NCI-H446 treated with DMSO at 0.1 percent for 48 hours (cell line): ENCODE measurements at regions not wholly inside any gene's neighbourhood (a gene's known extent, or its start where the extent isn't known, plus 50 kb on each side); places are given as distances from the start of the nearest gene placed in this dataset.

Source experiments
- DNase-seq: peaks from one replicate; lab custom pipeline; 2025; lab: John Stamatoyannopoulos, UW

DNA sequence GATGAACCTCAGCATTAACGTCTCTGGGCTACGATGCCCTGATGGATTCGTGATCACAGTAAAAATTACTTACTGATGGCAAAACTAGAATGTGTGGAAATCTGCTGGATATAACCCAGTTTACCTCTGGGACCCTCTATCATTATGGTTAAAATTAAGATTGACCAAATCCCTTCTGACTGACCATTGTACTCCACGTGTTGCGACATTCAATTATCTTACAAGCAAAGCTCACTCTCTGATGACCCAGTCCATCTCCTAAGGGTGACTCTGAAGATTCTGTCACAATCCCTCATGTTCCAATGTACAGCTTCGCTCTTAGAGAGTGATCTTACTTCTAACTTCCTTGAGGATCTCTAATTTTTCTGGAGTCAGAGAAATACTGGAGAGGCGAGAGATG lies 288.5 kb upstream of the RUNX1 start:
- DNase-seq: no peak

DNA sequence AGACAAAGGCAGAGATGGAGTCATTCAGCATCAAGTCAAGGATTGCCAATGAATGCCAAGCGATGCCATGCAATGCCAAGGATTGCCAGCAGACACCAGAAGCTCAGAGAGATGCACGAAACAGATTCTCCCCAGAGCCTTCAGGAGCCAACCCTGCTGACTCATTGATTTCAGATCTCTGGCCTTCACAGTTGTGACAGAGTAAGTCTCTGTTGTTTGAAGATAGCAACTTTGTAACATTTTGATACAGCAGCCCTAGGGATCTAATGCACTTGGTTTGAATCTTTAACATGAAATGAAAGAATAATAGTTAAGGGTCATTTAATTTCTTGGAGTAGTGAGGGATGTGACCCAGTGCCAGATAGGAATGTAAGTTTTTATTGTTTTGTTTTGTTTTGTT lies 287.4 kb upstream of the RUNX1 start:
- no peak for DNase-seq

DNA sequence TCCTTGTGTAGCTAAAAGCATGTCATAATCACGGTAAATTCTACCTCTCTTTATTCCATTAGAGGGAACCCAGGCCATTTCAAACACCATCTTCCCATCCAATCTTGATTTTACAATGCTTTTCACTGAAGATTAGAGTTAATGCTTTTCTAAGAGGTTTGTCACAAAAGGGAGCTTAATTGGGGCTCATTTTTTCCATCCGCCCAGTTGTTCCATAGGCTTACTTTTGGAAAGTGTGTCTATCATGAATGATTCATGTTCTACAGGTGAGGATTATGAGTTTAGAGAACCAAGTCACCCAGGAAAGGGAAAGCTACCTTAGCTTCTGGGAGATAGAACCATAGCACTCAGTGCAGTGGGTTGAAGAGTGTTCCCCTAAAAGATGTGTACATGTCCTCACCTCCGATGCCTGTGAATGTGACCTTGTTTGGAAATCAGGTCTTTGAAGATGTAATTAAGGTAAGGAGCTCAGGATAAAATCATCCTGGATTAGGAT lies 286.9 kb upstream of the RUNX1 start:
- DNase-seq: no peak

DNA sequence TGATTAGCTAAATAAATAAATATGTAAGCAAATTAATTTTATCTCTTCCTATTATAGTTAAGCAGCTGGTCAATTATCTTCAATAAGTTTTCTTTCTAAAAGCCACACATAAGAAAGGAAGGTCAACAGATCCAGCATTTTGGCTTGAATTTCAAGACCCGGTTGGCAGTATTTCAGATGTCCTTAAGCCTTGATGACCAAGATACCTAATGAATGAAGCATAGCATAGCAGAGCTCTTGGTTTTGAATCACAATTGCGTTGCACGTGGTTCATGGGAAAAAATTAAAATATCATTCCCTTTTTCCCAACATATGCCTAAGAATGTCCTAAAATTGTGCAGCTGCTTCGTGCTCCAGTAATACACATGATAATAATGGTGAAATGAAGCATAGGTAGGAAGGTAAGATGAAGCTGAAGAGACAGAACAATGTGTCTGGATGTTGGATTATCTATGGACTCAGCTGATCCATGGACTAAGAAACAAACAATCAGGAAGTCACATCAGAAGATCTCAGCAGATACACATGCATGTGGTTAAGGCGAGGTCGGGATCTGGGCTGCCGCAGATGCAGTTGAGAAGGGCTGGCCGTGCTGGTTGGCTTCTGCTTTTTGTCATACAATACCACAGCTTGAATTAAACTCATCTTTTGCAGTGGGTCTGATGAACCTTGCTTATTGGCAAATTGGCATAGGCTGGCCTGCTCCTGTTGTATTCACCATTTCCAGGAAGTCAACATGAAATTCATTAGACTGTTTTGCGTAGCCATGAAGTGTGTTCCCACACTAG lies 284.9 kb upstream of the RUNX1 start:
- no peak for DNase-seq

DNA sequence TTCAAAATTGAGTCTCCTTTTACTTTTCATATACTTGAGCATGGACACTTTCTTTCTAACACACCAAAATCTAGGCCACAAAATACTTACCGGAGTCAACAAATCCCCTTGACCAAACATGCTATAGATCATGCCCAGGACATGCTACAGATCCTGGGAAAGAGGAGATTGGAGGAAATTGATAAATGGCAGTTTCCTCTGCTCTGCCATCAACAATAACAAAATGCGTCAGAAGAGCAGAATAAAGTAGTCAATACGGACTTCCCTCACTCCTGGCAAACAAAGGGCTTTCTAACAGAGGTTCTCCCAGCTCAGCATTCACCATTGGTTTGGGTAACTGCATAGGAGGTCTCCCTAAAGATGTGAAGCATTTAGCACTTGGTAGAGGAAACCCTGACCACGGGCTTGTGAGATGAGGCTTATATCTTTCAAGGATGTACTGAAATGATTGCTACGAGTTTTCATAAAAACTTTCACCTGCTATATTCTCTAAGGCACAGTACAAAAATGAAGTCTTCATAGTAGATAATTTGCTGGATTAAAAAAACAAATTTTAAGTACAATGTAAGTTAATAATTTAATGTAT lies 283.8 kb upstream of the RUNX1 start:
- no peak for DNase-seq

DNA sequence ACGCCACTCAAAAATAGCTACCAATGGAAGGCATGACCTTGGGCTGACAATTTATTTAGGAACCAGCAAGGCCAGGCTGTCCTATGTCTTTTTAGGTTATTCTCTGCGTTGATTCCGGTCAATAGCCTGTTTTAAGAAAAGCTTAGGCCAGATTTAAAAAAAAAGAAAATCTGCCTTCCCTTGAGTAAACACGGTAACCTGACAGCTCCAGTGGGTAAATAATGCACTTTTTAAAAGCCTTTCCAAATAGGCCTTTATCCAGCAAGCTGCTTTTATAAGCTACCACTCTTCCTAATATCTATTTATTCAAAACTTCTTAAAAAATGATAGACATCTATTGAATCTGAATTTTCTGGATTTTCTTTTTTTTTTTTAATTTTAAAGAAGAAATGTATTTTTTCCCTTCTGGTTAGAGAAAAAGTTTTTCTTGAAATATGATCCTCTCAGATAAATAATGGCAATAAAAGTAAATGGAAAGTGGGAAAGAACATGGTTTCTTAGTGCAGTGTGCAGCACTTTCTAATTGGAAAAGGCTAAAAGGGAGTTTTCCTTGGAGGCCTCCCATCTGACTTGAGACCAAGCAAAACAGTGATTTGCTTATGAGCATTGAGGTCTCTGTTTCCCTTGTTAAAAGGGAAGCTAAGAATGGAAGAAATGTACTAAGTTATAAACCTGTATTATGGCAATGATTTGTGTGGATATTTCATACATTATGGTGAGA lies 281.0 kb upstream of the RUNX1 start:
- no peak for DNase-seq

DNA sequence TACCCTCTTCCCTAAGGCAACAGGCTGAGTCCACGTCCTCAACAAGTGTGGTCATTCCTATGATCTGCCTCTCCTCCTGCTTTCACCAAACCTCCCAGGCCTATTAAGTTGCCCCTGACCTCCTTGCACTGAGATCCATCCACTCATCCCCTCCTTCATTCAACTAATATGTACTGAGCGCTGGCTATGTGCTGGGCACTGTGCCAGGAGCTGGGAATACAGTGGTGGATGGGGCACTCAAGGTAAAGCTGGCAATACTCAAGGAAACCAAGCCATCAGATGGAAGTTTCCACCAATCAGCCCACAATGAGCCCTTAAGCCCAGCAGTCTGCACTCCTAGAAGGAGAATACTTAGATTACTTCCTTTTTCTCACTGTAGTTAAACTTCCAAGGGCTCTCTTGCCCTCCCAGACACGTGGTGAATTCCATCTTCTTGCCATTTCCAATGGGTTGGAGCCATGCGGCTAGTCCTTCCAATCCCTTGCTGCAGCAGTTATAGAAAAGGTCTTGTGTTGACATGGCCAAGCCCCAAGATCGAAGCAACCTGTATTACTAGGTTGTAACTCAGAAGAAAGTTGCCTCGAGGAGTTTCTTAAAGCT lies 279.9 kb upstream of the RUNX1 start:
- DNase-seq: no peak

DNA sequence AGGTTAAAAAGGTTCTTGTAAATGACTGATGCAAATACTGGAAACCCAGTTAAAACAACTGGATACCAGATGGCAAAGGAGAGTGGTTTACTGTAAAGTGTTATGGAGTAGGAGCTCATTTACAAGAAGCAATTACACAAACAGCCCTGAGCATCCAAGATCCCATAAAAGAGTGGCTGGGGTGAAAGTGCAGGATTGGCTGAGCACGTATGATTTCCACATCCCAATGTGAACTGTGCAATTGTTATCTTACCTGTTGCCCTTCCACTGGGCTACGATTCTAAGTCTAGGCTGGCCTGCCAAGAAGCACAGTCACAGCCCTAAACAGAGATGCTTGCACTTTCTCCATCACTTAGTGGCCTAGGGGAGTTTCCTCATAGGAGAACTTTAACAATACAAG lies 277.6 kb upstream of the RUNX1 start:
- no peak for DNase-seq

DNA sequence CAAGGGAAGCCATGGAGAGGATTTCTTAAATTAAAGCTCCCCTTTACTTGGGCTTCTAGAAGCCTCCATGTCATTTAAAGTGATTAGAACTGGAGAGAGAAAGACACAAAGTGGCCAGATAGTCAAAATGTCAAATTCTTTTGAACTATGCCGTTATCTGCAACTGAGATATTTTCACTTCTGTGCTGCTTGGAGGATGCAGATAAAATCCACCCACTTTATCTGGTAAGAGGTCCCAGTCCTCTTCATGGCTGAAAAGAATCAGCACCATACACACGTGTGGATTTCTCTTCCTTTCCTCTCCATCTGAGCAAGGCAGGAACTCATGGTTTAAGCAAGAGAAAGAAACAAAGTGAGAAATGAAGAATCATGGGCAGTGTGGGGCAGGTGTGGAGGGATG lies 276.9 kb upstream of the RUNX1 start:
- DNase-seq: no peak

DNA sequence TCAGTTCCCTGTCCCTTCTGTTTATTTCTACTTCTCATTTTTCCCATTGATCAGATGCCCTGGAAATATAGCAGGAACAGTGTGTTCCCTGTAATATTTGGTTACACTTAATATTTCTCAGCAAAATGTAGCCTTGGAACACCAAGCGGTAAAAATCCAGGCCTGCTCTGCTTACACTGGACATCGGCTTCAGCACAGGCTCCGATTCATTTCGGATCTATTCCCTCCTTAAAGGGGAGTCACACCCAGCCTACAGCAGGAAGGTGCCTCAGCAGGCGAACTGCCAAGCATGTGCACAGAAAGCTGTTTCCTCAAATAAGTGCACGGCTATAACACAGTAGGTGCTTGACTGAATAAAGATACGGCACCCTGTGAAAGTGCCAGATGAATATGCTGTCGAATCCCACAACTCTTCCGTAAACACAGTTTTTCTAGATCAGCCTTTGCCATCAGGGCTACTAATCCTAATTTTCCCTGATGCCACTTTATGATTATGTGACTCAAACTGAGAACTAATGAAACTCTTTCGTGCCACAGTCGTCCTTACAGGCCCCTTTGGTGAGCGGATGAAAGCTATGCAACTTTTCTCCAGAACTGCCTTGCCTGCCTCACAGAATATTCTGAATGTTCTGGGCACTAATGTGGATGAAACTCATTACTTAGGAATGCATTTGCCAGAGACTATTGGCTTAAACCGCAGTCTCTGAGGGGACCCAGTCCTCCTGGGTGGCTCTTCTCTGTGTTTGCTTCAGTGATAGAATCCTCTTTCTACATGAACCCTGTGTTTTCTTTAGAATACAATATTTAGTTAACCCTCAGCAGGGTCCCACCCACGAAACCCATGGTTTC lies 275.5 kb upstream of the RUNX1 start:
- no peak for DNase-seq

DNA sequence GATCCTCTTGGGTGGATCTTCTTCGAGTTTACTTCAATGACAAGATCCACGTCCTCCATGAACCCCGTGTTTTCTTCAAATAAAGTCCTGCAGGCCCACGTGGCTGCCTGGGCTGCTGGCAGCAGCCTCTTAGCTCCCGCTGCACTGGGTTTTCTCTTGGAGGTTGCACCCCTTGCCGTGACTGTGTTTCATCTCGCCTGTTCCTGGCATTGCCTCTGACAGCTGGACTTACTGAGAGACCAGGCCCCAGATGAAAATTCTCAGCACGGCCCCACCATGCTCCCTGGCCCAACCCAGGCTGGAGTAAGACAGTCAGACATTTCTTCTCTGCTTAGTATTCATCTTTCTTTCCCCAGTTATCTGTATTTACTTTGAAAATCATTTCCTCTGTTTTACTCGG lies 274.8 kb upstream of the RUNX1 start:
- DNase-seq: no peak

DNA sequence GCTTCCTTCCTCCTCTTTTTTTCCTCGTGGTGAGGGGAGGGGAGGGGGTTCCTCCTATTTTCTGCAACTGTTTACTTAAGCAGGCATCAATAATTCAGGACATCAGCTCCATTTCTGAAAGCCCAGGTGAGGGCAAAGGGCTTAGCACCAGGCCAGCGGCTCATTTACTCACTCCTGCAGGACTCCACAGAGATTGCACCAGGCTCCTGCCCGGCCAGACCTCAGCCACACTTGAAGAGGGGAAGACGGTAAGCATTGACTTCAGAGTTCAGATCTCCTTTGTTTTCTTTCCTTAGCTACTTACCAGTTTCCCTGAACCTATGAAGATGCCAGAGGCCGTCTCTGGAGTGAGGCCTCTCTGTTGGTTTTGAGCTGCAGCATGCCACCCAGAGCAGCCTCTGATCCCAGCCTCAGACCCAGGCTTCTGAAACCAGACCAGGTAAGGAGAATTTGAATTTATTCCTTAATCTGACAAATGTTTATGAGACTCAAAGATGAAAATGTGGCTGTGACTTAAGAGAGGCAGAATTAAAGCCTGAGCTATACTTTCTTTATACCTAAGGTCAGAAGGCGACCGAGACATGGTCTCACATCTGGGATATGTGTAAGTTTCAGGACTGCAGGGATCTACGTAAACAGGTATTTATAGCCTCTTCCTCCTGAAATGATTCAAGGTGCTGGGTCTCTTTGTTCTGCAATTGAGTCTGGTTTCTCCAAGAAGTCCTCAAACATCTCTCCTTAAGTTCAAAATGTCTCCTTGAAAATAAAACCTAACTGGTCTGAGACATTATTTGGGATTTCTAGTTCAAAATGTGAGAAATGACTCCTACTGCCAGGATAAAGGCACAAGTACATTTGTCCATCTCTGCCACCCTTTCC lies 272.5 kb upstream of the RUNX1 start:
- no peak for DNase-seq

DNA sequence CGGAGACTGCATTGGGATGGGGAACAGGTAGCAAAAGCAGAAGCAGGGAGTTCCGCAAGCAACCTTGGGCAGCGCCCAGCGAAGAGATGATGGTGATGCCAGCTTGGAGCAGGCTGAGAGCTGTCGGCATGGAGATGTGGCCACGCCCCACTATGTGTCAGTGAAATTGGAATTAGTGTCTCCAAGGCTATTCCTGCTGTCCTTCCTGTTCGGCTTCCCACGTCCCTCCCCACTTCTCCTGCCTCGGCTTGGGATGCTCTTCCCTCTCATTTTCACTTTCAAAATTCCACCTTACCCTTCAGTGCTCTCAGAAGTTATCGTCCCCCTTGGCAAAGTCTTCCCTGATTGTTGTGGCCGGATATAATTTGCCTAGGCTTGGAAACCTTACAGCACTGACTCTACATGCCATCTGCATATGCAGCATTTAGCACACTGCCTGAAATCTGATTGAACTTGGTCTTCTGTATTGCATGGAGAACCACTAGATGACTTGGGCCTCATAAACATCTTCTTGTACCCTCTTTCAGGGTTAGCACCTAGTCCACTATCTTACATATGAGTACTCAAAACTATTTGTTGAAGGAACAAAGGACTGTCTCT lies 270.7 kb upstream of the RUNX1 start:
- DNase-seq: no peak

DNA sequence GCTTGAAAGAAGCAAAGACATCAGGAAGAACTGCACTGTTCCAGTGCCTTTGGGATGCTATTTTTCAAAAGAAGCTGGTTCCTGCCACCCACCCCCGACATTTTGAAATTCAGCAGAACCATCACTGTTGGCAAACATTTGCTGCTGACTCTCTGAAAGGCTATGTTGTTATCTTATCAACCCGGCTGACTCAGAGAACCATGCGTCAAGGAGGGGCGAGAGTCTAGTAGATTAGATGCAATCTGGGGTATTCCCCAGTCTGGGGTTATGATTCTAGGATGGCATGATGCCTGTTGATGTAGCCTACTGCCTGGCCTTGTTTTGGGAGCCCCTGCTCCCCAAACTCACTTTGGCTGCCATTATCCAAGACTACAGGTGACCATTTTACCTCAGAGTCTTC lies 267.8 kb upstream of the RUNX1 start:
- DNase-seq: no peak

DNA sequence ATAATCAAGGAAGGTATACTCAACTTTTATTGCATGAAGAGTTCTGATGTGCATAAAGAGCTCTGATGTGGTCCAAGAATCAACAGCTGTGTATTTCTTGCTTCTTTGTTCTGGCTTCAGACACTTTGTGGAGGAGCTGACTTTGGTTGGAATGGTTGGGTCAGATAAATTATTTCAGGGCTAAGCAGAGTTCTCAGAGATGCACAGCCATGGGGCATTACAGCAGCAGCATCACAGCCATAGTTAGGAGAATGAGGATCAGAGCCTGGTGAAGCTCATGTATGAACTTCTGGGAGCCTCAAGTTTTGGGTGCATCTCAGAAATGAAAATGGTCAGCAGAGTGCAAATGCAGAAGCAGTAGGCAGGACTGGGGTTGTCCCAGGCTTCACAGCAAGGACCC lies 267.4 kb upstream of the RUNX1 start:
- DNase-seq: no peak

DNA sequence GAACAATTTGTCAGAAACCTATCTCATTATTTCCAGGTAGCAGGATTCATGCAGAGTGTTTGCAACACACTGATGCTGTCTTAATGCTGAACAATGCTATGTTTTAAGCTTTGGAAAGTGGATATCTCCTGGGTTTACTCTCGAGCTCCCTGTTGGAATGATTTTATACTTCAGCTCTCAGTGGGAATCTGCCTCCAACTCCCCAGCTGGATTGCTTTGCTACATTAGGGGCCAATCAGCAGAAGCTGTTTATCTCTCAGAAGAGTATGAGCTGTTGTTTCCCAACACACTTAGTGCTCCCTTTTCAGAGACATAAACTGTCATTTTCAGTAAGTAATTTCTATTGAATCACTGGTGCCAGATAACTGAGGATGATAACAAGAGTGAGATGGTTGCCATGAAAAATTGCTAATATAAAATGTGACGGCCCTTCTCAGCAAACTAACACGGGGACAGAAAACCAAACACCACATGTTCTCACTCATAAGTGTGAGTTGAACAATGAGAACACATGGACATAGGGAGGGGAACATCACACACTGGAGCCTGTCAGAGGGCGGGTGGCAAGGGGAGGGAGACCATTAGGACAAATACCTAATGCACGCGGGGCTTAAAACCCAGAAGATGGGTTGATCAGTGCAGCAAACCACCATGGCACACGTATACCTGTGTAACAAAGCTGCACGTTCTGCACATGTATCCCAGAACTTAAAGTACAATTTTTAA lies 265.9 kb upstream of the RUNX1 start:
- DNase-seq: no peak

DNA sequence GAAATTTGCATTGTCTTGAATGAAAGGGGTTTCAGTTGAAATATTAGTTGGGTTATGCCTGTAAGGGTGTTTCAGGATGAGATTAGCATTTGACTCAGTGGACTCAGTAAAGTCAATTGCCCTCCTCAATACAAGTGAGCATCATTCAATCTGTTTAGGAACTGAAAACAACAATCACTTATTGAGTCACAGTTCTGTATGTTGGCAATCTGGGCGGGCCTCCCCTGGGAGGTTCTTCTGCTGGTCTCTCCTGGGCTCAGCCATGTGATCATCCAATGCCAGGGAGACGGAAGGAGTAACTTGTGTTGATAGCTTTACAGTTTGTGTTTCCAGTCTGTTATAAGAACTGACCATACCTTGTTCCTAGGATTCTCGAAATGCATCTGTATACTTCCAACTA lies 262.9 kb upstream of the RUNX1 start:
- DNase-seq: no peak

DNA sequence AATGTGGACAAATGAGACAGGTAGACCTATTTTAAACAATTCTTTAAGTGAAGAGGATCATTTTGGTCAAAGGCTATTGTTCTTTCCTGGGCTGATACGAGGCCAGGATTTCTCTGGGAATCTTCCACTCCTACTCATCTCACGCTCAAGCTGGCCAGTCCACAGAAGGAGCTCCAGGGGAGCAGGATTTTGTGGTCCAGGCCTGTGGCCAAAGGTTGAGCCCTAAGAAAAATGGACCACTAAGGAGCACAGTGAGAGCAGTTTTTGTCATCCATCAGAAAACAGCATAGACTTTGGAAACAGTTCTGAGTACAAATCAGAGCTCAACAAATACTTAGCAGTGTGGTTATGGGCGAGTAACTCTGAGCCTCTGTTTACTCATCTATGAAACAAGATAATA lies 260.2 kb upstream of the RUNX1 start:
- no peak for DNase-seq

DNA sequence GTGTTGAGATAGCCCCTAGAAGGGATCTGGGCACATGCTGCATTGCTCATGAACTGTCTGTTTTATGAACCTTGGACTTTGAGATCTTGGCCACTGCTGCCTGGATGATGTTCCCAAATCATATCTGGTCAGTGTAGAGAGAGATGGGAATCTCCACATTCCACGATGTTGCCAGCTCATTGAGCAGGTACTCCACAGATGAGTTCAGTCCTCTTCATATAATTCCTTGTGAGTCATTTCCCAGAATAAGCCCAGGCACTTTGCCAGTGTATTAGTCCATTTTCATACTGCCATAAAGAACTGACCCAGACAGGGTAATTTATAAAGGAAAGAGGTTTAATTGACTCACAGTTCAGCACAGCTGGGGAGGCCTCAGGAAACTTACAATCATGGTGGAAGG lies 254.0 kb upstream of the RUNX1 start:
- DNase-seq: no peak

DNA sequence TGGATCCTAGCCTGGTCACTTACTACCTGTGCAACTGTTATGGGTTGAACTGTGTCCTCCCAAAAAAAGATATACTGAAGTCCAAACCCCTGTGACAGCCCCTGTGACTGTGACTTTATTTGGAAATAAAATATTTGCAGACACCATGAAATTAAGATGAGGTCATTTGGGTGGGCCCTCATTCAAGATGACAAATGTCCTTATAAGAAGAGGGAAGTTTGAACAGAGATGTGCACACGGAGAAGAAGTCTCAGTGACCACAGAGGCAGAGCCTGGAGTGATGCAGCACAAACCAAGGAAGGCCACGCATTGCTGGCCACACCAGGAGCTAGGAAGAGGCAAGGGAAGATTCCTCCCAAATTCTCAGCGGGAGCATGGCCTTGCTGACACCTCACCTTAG lies 249.7 kb upstream of the RUNX1 start:
- DNase-seq: no peak
